ENCODE measurements at regions not wholly inside any gene's neighbourhood (a gene's known extent, or its start where the extent isn't known, plus 50 kb on each side); places are given as distances from the start of the nearest gene placed in this dataset.

GRCh38 chr5:168217497-168217896 lies 73.9 kb upstream of the WWC1 start:
- 100% methylated on average over 5 of the region's 7 CpGs for WGBS (ENCODE audit: insufficient coverage)
- intact Hi-C loops (cut with micrococcal nuclease): loop anchor here in 1 of 2 donors (10.0 kb wide), 1 partner anchor 103 kb away; no protein-coding TSS in a partner anchor
- TF ChIP-seq CTCF (IDR thresholded peaks at IDR 0.05): no peak

GRCh38 chr5:168218746-168219145 lies 72.7 kb upstream of the WWC1 start:
- H4K20me1 ChIP-seq (ENCODE audit: insufficient read depth, low read length): no peaks in the 10 kb centered on the region
- peaks cover 0 to 4% of the 10 kb centered on the region in 2 donors for H3K4me1 ChIP-seq (ENCODE audit: control insufficient read depth in 1 of 2, insufficient read depth in 2 of 2, low read length in 2 of 2)
- Mint-ChIP-seq H3K4me3 (no peak overlapping the region), H3K27ac (no peak overlapping the region), H3K27me3 (ENCODE audit: low read depth in 3 of 3) (peaks cover 1 to 10% (median 6%) of the 10 kb centered on the region in 3 donors), H3K4me1 (peaks cover 3% of the 10 kb centered on the region), H3K9me3 (no peaks in the 10 kb centered on the region), H3K36me3 (no peaks in the 10 kb centered on the region)
- WGBS (ENCODE audit: insufficient coverage): 100% methylated on average over 9 of the region's 9 CpGs
- H3K27ac ChIP-seq (ENCODE audit: low read depth in 1 of 2, low read length in 2 of 2): no peak overlapping the region
- H3K4me3 ChIP-seq (replicated peaks in 1 of 3; ENCODE audit: low read depth in 2 of 3, low read length in 3 of 3): no peak overlapping the region
- H3K4me2 ChIP-seq (replicated peaks; ENCODE audit: extremely low read depth, low read length, poor library complexity, severe bottlenecking): no peak overlapping the region
- peaks cover 0 to 2% of the 10 kb centered on the region in 2 donors for H3K27me3 ChIP-seq (ENCODE audit: control insufficient read depth in 2 of 2, insufficient read depth in 2 of 2, low read length in 2 of 2)
- DNase-seq: no peak
- no peak for TF ChIP-seq CTCF (IDR thresholded peaks at IDR 0.05)
- H3K9me3 ChIP-seq (replicated peaks in 1 of 2; ENCODE audit: control insufficient read depth in 1 of 2, insufficient read depth in 1 of 2, low read length in 2 of 2): no peaks in the 10 kb centered on the region
- no peak overlapping the region for H3K9ac ChIP-seq (ENCODE audit: insufficient read depth, low read length, poor library complexity, severe bottlenecking)
- H3K36me3 ChIP-seq (replicated peaks in 1 of 2; ENCODE audit: control insufficient read depth in 1 of 2, insufficient read depth in 2 of 2, low read length in 2 of 2): no peaks in the 10 kb centered on the region
- H3K79me2 ChIP-seq (ENCODE audit: insufficient read depth, low read length): no peaks in the 10 kb centered on the region
- H2AFZ ChIP-seq (ENCODE audit: insufficient read depth, low read depth, low read length, poor library complexity, severe bottlenecking): peak overlapping the region; percentile 25
- intact Hi-C loops (cut with micrococcal nuclease): loop anchor here (2.0 to 10.0 kb wide), 3 partner anchors 104 to 494 kb away; no protein-coding TSS in a partner anchor

More at GRCh38 chr5:168217497-168217896, 73.9 kb upstream of the WWC1 start:
- Histone ChIP-seq H4K20me1 (ENCODE audit: insufficient read depth, low read length) (no peaks in the 10 kb centered on the region), H3K27ac (ENCODE audit: low read depth in 1 of 2, low read length in 2 of 2) (no peak overlapping the region), H2AFZ (ENCODE audit: insufficient read depth, low read depth, low read length, poor library complexity, severe bottlenecking) (no peak overlapping the region), H3K4me2 (replicated peaks; ENCODE audit: extremely low read depth, low read length, poor library complexity, severe bottlenecking) (no peak overlapping the region), H3K4me1 (ENCODE audit: control insufficient read depth in 1 of 2, insufficient read depth in 2 of 2, low read length in 2 of 2) (peaks cover 0 to 4% of the 10 kb centered on the region in 2 donors), H3K9me3 (replicated peaks in 1 of 2; ENCODE audit: control insufficient read depth in 1 of 2, insufficient read depth in 1 of 2, low read length in 2 of 2) (no peaks in the 10 kb centered on the region), H3K4me3 (replicated peaks in 1 of 3; ENCODE audit: low read depth in 2 of 3, low read length in 3 of 3) (no peak overlapping the region), H3K27me3 (ENCODE audit: control insufficient read depth in 2 of 2, insufficient read depth in 2 of 2, low read length in 2 of 2) (peaks cover 0 to 2% of the 10 kb centered on the region in 2 donors), H3K36me3 (replicated peaks in 1 of 2; ENCODE audit: control insufficient read depth in 1 of 2, insufficient read depth in 2 of 2, low read length in 2 of 2) (no peaks in the 10 kb centered on the region), H3K79me2 (ENCODE audit: insufficient read depth, low read length) (no peaks in the 10 kb centered on the region), H3K9ac (ENCODE audit: insufficient read depth, low read length, poor library complexity, severe bottlenecking) (no peak overlapping the region)
- H3K27ac Mint-ChIP-seq: no peak overlapping the region
- H3K36me3 Mint-ChIP-seq: no peaks in the 10 kb centered on the region
- DNase-seq: no peak
- H3K4me3 Mint-ChIP-seq: no peak overlapping the region
- no peaks in the 10 kb centered on the region for H3K9me3 Mint-ChIP-seq
- H3K4me1 Mint-ChIP-seq: peaks cover 3% of the 10 kb centered on the region
- peaks cover 0 to 11% (median 9%) of the 10 kb centered on the region in 3 donors for H3K27me3 Mint-ChIP-seq (ENCODE audit: low read depth in 3 of 3)

Data from CD14-positive monocyte (primary cell).